GM12891 (cell line): ENCODE measurements at regions not wholly inside any gene's neighbourhood (a gene's known extent, or its start where the extent isn't known, plus 50 kb on each side); places are given as distances from the start of the nearest gene placed in this dataset.

Source experiments
- DNase-seq: peaks from one replicate; pipeline ENCODE4 v3.0.0; 2011; ENCODE audit warnings: low spot score; ENCODE audit not compliant: insufficient read length
- FAIRE-seq: peaks from 2 replicates; lab custom pipeline; 2011; peaks lifted over from hg19 to GRCh38; lab: Jason Lieb, UNC
- PAX5 ChIP-seq: IDR thresholded peaks from 2 replicates; pipeline ENCODE4 v1.6.1; 2011; ENCODE audit warnings: low read length, moderate library complexity, mild to moderate bottlenecking; ENCODE audit not compliant: insufficient read depth, severe bottlenecking
- POLR2A ChIP-seq: IDR thresholded peaks from 2 replicates; pipeline ENCODE4 v1.6.1; 2011; ENCODE audit warnings: low read depth, low read length, control low read depth
- POLR2AphosphoS5 ChIP-seq: IDR thresholded peaks from 2 replicates; pipeline ENCODE4 v1.6.1; 2011; ENCODE audit warnings: low read depth, low read length, control low read depth
- POU2F2 ChIP-seq: IDR thresholded peaks from 2 replicates; pipeline ENCODE4 v1.6.1; 2011; ENCODE audit warnings: low read depth, mild to moderate bottlenecking, control low read depth, low read length, moderate library complexity
- SPI1 ChIP-seq: IDR thresholded peaks from 2 replicates; pipeline ENCODE4 v1.6.1; 2011; ENCODE audit warnings: low read depth, low read length, control low read depth
- TAF1 ChIP-seq: IDR thresholded peaks from 2 replicates; pipeline ENCODE4 v1.6.1; 2011; ENCODE audit warnings: low read depth, low read length, control low read depth

GRCh38 chr14:71579331-71579730 is 352.9 kb upstream of the RGS6 start:
- DNase-seq (no peak), FAIRE-seq (peak; percentile 62)
- no peak for TF ChIP-seq POLR2A
- no peak for TF ChIP-seq POLR2AphosphoS5
- TF ChIP-seq TAF1: no peak
- TF ChIP-seq SPI1: no peak
- TF ChIP-seq PAX5: no peak
- TF ChIP-seq POU2F2: no peak

- no peak for DNase-seq
- FAIRE-seq: no peak
- no peak for TF ChIP-seq TAF1
- TF ChIP-seq SPI1: no peak
- TF ChIP-seq POLR2A: no peak
- TF ChIP-seq PAX5: no peak
- no peak for TF ChIP-seq POU2F2
- no peak for TF ChIP-seq POLR2AphosphoS5
These were observed 349.5 kb upstream of the RGS6 start for GRCh38 chr14:71582705-71583104.

- TF ChIP-seq SPI1 (no peak), POLR2A (no peak), PAX5 (no peak), POU2F2 (no peak), TAF1 (no peak), POLR2AphosphoS5 (no peak)
- no peak for DNase-seq
- no peak for FAIRE-seq
These were observed 349.0 kb upstream of the RGS6 start for GRCh38 chr14:71583194-71583593.

GRCh38 chr14:71583705-71584104 is 348.5 kb upstream of the RGS6 start:
- no peak for DNase-seq
- no peak for TF ChIP-seq POLR2A
- no peak for TF ChIP-seq TAF1
- no peak for TF ChIP-seq POLR2AphosphoS5
- TF ChIP-seq PAX5: no peak
- no peak for TF ChIP-seq SPI1
- TF ChIP-seq POU2F2: no peak
- FAIRE-seq: no peak

GRCh38 chr14:71585361-71585760 is 346.9 kb upstream of the RGS6 start:
- DNase-seq (no peak), FAIRE-seq (no peak)
- TF ChIP-seq POLR2AphosphoS5: no peak
- TF ChIP-seq POU2F2: no peak
- TF ChIP-seq SPI1: no peak
- TF ChIP-seq PAX5: no peak
- no peak for TF ChIP-seq TAF1
- no peak for TF ChIP-seq POLR2A

GRCh38 chr14:71586131-71586897 is 345.9 kb upstream of the RGS6 start:
- TF ChIP-seq PAX5: no peak
- TF ChIP-seq POU2F2: no peak
- TF ChIP-seq TAF1: no peak
- TF ChIP-seq SPI1: no peak
- no peak for TF ChIP-seq POLR2A
- no peak for TF ChIP-seq POLR2AphosphoS5
- no peak for DNase-seq
- FAIRE-seq: no peak

GRCh38 chr14:71588028-71588427 is 344.2 kb upstream of the RGS6 start:
- TF ChIP-seq SPI1: no peak
- TF ChIP-seq POLR2A: no peak
- TF ChIP-seq TAF1: no peak
- TF ChIP-seq PAX5: no peak
- no peak for TF ChIP-seq POLR2AphosphoS5
- TF ChIP-seq POU2F2: no peak
- peak; percentile 33 for FAIRE-seq
- DNase-seq: no peak

GRCh38 chr14:71588576-71589215 is 343.5 kb upstream of the RGS6 start:
- TF ChIP-seq POLR2A: no peak
- no peak for DNase-seq
- FAIRE-seq: no peak

- FAIRE-seq: no peak
- TF ChIP-seq TAF1: no peak
- TF ChIP-seq POU2F2: no peak
- TF ChIP-seq POLR2A: no peak
- TF ChIP-seq SPI1: no peak
- TF ChIP-seq POLR2AphosphoS5: no peak
- no peak for TF ChIP-seq PAX5
- no peak for DNase-seq
These were observed 342.6 kb upstream of the RGS6 start for GRCh38 chr14:71589609-71590008.

GRCh38 chr14:71590131-71590530 is 342.1 kb upstream of the RGS6 start:
- no peak for FAIRE-seq
- TF ChIP-seq TAF1 (no peak), POLR2A (no peak), PAX5 (no peak), POLR2AphosphoS5 (no peak), POU2F2 (no peak), SPI1 (no peak)
- DNase-seq: no peak
